ENCODE measurements at regions not wholly inside any gene's neighbourhood (a gene's known extent, or its start where the extent isn't known, plus 50 kb on each side); places are given as distances from the start of the nearest gene placed in this dataset.

- H4K20me1 ChIP-seq (ENCODE audit: control insufficient read depth, insufficient read depth, low read length, poor library complexity, severe bottlenecking): no peaks in the 10 kb centered on the region
- no peaks in the 10 kb centered on the region for H3K27me3 ChIP-seq (replicated peaks in 1 of 4; ENCODE audit: control extremely low read depth in 1 of 4, control insufficient read depth in 3 of 4, insufficient read depth in 4 of 4, low read length in 3 of 4)
- no peak for ATAC-seq (ENCODE audit: low read depth)
- H3K27ac Mint-ChIP-seq: no peak overlapping the region
- intact Hi-C loops (cut with micrococcal nuclease): no loop called here
- no peaks in the 10 kb centered on the region for H3K36me3 ChIP-seq (replicated peaks in 1 of 2; ENCODE audit: control extremely low read depth in 1 of 2, control insufficient read depth in 1 of 2, extremely low read depth in 1 of 2, insufficient read depth in 2 of 2, low read length in 1 of 2)
- H3K4me1 ChIP-seq (ENCODE audit: control insufficient read depth in 2 of 2, insufficient read depth in 2 of 2, low read length in 2 of 2): no peaks in the 10 kb centered on the region
- peaks cover 3% of the 10 kb centered on the region for H3K4me1 Mint-ChIP-seq
- no peak for DNase-seq
- no peak overlapping the region for H3K4me3 ChIP-seq (ENCODE audit: control extremely low read depth in 1 of 5, extremely low read depth in 1 of 5, insufficient read depth in 1 of 5, low read depth in 2 of 5, low read length in 4 of 5)
- no peak overlapping the region for H3K9ac ChIP-seq (ENCODE audit: low read length)
- no peak overlapping the region for H2AFZ ChIP-seq (ENCODE audit: insufficient read depth, low read depth, low read length, poor library complexity, severe bottlenecking)
- TF ChIP-seq CTCF (IDR thresholded peaks at IDR 0.05) (no peak), EZH2 (IDR thresholded peaks at IDR 0.05; ENCODE audit: borderline replicate concordance, insufficient read depth, low read depth, low read length, poor library complexity, severe bottlenecking) (no peak)
- no peak overlapping the region for H3K27ac ChIP-seq (ENCODE audit: low read length in 2 of 2)
- no peaks in the 10 kb centered on the region for H3K9me3 Mint-ChIP-seq (ENCODE audit: insufficient read depth)
- H3K9me3 ChIP-seq (ENCODE audit: control extremely low read depth in 1 of 3, control insufficient read depth in 2 of 3, insufficient read depth in 1 of 3, low read length in 2 of 3): no peaks in the 10 kb centered on the region
- no peak overlapping the region for H3K4me3 Mint-ChIP-seq
- CTCF ChIA-PET: no interaction called here
- 83% methylated on average over 2 of the region's 3 CpGs for WGBS (ENCODE audit: insufficient coverage)
- no peak overlapping the region for H3K4me2 ChIP-seq (replicated peaks; ENCODE audit: low read depth, low read length, poor library complexity, severe bottlenecking)
- no peaks in the 10 kb centered on the region for H3K79me2 ChIP-seq (ENCODE audit: control insufficient read depth, insufficient read depth, low read length)
- H3K27me3 Mint-ChIP-seq: no peaks in the 10 kb centered on the region
- POLR2A ChIA-PET: no interaction called here
These were observed 56.3 kb upstream of the ZNF92 start for GRCh38 chr7:65317372-65317771.

DNA sequence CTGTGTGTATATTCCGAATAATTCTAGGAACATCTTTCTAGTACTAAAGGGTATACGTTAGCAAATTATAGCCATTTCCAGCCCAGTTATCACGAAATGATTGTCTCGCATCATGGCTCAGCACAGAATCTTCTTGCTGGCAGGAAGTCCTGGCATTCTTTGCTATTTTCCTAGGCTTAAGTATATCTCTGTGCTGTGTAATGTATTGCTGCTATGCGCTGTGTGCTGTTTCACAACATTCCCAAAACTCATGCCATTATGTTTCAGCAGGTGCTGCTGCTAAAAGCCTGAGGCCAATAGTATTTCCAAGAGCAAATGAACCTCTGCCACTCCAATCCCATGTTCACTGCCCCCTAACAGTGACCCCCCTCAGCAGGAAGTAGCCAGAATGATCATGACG is 62.9 kb upstream of the ZNF92 start:
- Mint-ChIP-seq H3K4me3 (no peak overlapping the region), H3K4me1 (peaks cover 4% of the 10 kb centered on the region), H3K27me3 (no peaks in the 10 kb centered on the region), H3K27ac (no peak overlapping the region), H3K9me3 (ENCODE audit: insufficient read depth) (no peaks in the 10 kb centered on the region)
- H3K4me2 ChIP-seq (replicated peaks; ENCODE audit: low read depth, low read length, poor library complexity, severe bottlenecking): no peak overlapping the region
- ChIA-PET POLR2A (no interaction called here), CTCF (interaction anchor here (0.6 kb wide), 1 partner anchor 386 kb away, joined by 3 read pairs; no protein-coding TSS in a partner anchor)
- H4K20me1 ChIP-seq (ENCODE audit: control insufficient read depth, insufficient read depth, low read length, poor library complexity, severe bottlenecking): no peaks in the 10 kb centered on the region
- TF ChIP-seq EZH2 (IDR thresholded peaks at IDR 0.05; ENCODE audit: borderline replicate concordance, insufficient read depth, low read depth, low read length, poor library complexity, severe bottlenecking) (no peak), CTCF (IDR thresholded peaks at IDR 0.05) (no peak)
- H3K27ac ChIP-seq (ENCODE audit: low read length in 2 of 2): no peak overlapping the region
- H3K4me1 ChIP-seq (ENCODE audit: control insufficient read depth in 2 of 2, insufficient read depth in 2 of 2, low read length in 2 of 2): peaks cover 0 to 2% of the 10 kb centered on the region in 2 donors
- ATAC-seq (ENCODE audit: low read depth): no peak
- 94% methylated on average over 2 of the region's 6 CpGs for WGBS (ENCODE audit: insufficient coverage)
- H3K9ac ChIP-seq (ENCODE audit: low read length): no peak overlapping the region
- no peaks in the 10 kb centered on the region for H3K9me3 ChIP-seq (ENCODE audit: control extremely low read depth in 1 of 3, control insufficient read depth in 2 of 3, insufficient read depth in 1 of 3, low read length in 2 of 3)
- H3K36me3 ChIP-seq (replicated peaks in 1 of 2; ENCODE audit: control extremely low read depth in 1 of 2, control insufficient read depth in 1 of 2, extremely low read depth in 1 of 2, insufficient read depth in 2 of 2, low read length in 1 of 2): no peaks in the 10 kb centered on the region
- intact Hi-C loops (cut with micrococcal nuclease): no loop called here
- H3K27me3 ChIP-seq (replicated peaks in 1 of 4; ENCODE audit: control extremely low read depth in 1 of 4, control insufficient read depth in 3 of 4, insufficient read depth in 4 of 4, low read length in 3 of 4): peaks cover 0 to 6% (median 2%) of the 10 kb centered on the region in 4 experiments
- H2AFZ ChIP-seq (ENCODE audit: insufficient read depth, low read depth, low read length, poor library complexity, severe bottlenecking): no peak overlapping the region
- H3K79me2 ChIP-seq (ENCODE audit: control insufficient read depth, insufficient read depth, low read length): no peaks in the 10 kb centered on the region
- no peak overlapping the region for H3K4me3 ChIP-seq (ENCODE audit: control extremely low read depth in 1 of 5, extremely low read depth in 1 of 5, insufficient read depth in 1 of 5, low read depth in 2 of 5, low read length in 4 of 5)
- DNase-seq: no peak

All from B cell (primary cell).